A673 (cell line): ENCODE measurements at regions not wholly inside any gene's neighbourhood (a gene's known extent, or its start where the extent isn't known, plus 50 kb on each side); places are given as distances from the start of the nearest gene placed in this dataset.

Experiments
- BruUV-seq: library from RNA; stranded (reverse); fragments of 400-500 nt; replicated peaks from 2 replicates; lab custom pipeline; 2021; lab: Mats Ljungman, UMichigan
- CTCF ChIA-PET: fragments of 300-600 bp; sonication (Branson Sonifier 250); formaldehyde crosslinking; loops from one replicate; lab custom pipeline; 2022; ENCODE audit warnings: antibody characterized with exemption; lab: Charles Lee
- POLR2A ChIA-PET: fragments of 300-600 bp; sonication (Branson Sonifier 250); formaldehyde crosslinking; loops from one replicate; lab custom pipeline; 2022; ENCODE audit warnings: antibody characterized with exemption; ENCODE audit not compliant: low non-redundant PET; lab: Charles Lee
- DNase-seq: peaks from one replicate; pipeline ENCODE4 v3.0.0-alpha.2; 2015; ENCODE audit warnings: low spot score
- H3K27ac ChIP-seq: fragments of 200-600 bp; sonication (generic); 2 replicates; pipeline ENCODE4 v1.5.1; 2016; ENCODE audit warnings: mixed run types, low read depth, mild to moderate bottlenecking, mixed read lengths, antibody characterized with exemption, low read length; ENCODE audit not compliant: poor library complexity, severe bottlenecking
- H3K27me3 ChIP-seq: fragments of 200-600 bp; sonication (generic); replicated peaks from 2 replicates; pipeline ENCODE4 v1.6.1; 2017; ENCODE audit warnings: mixed run types, low read depth, mild to moderate bottlenecking, mixed read lengths, antibody characterized with exemption, low read length; ENCODE audit not compliant: insufficient read depth, poor library complexity
- H3K36me3 ChIP-seq: fragments of 200-600 bp; sonication (generic); 2 replicates; pipeline ENCODE4 v1.6.1; 2016; ENCODE audit warnings: mixed run types, mild to moderate bottlenecking, mixed read lengths, antibody characterized with exemption, low read length; ENCODE audit not compliant: insufficient read depth, poor library complexity, severe bottlenecking
- H3K4me1 ChIP-seq: fragments of 200-600 bp; sonication (generic); 2 replicates; pipeline ENCODE4 v1.6.1; 2017; ENCODE audit warnings: mixed run types, mild to moderate bottlenecking, mixed read lengths, antibody characterized with exemption, low read length; ENCODE audit not compliant: insufficient read depth, poor library complexity, severe bottlenecking
- H3K4me3 ChIP-seq: fragments of 200-600 bp; sonication (generic); 2 replicates; pipeline ENCODE4 v1.5.1; 2016; ENCODE audit warnings: low read depth, mixed run types, mild to moderate bottlenecking, mixed read lengths, low read length; ENCODE audit not compliant: poor library complexity, severe bottlenecking
- H3K9me3 ChIP-seq: fragments of 200-600 bp; sonication (generic); 2 replicates; pipeline ENCODE4 v1.6.1; 2016; ENCODE audit warnings: mixed run types, low read depth, mild to moderate bottlenecking, mixed read lengths, antibody characterized with exemption, low read length; ENCODE audit not compliant: poor library complexity, severe bottlenecking
- CTCF ChIP-seq: fragments of 300-800, 200-600 bp; sonication (generic); conservative IDR thresholded peaks from 2 replicates; pipeline ENCODE4 v1.5.1; 2017; ENCODE audit warnings: low read depth, mild to moderate bottlenecking, antibody characterized with exemption, low read length, moderate library complexity, mixed read lengths
- EZH2 ChIP-seq: fragments of 200-600 bp; sonication (generic); IDR thresholded peaks from 2 replicates; pipeline ENCODE4 v1.6.1; 2017; ENCODE audit warnings: borderline replicate concordance, low read depth, mild to moderate bottlenecking, mixed read lengths, antibody characterized with exemption, low read length; ENCODE audit not compliant: poor library complexity, severe bottlenecking
- intact Hi-C: fragments of 100-400 bp; cut with micrococcal nuclease; formaldehyde crosslinking; loops from one replicate; pipeline ENCODE4 v1.10.0; 2022; ENCODE audit not compliant: unreplicated experiment

- TF ChIP-seq CTCF (peak; percentile 83), EZH2 (no peak)
- H3K27me3 ChIP-seq: no peaks in the 10 kb centered on the region
- BruUV-seq: no TSS peak
- peaks cover 20% of the 10 kb centered on the region for H3K9me3 ChIP-seq
- peak overlapping the region; percentile 82 for H3K27ac ChIP-seq
- intact Hi-C loops: loop anchor here (5.0 to 10.0 kb wide), 4 partner anchors 66 to 459 kb away; no protein-coding TSS in a partner anchor
- no peak overlapping the region for H3K4me3 ChIP-seq
- peaks cover 37% of the 10 kb centered on the region for H3K4me1 ChIP-seq
- CTCF ChIA-PET: interaction anchor here (0.9 kb wide), 1 partner anchor 367 kb away, joined by 4 read pairs; no protein-coding TSS in a partner anchor
- peak; percentile 94 for DNase-seq
- POLR2A ChIA-PET: interaction anchor here (0.6 kb wide), 1 partner anchor 136 kb away, joined by 3 read pairs; no protein-coding TSS in a partner anchor
- H3K36me3 ChIP-seq: peaks cover 8% of the 10 kb centered on the region
These were observed 204.3 kb downstream of the AEBP2 start for GRCh38 chr12:19643635-19644034.

- Histone ChIP-seq H3K27me3 (no peaks in the 10 kb centered on the region), H3K9me3 (peaks cover 20% of the 10 kb centered on the region), H3K27ac (peak overlapping the region; percentile 82), H3K4me1 (peaks cover 37% of the 10 kb centered on the region), H3K4me3 (no peak overlapping the region), H3K36me3 (peaks cover 8% of the 10 kb centered on the region)
- no peak for TF ChIP-seq EZH2
- TF ChIP-seq CTCF: no peak
- intact Hi-C loops: loop anchor here (5.0 to 10.0 kb wide), 4 partner anchors 67 to 460 kb away; no protein-coding TSS in a partner anchor
- no TSS peak for BruUV-seq
- POLR2A ChIA-PET: no interaction called here
- CTCF ChIA-PET: no interaction called here
- DNase-seq: no peak
These were observed 205.3 kb downstream of the AEBP2 start for GRCh38 chr12:19644571-19644970.

GRCh38 chr12:19645823-19646222, 206.5 kb downstream of the AEBP2 start:
- CTCF ChIA-PET: no interaction called here

More at GRCh38 chr12:19645823-19646222, 206.5 kb downstream of the AEBP2 start:
- peaks cover 20% of the 10 kb centered on the region for H3K9me3 ChIP-seq
- H3K4me1 ChIP-seq: peaks cover 29% of the 10 kb centered on the region
- TF ChIP-seq CTCF (no peak), EZH2 (no peak)
- no TSS peak for BruUV-seq
- DNase-seq: no peak
- H3K4me3 ChIP-seq: no peak overlapping the region
- H3K36me3 ChIP-seq: peaks cover 8% of the 10 kb centered on the region
- intact Hi-C loops: loop anchor here (10.0 kb wide), 2 partner anchors 201 to 461 kb away; no protein-coding TSS in a partner anchor
- H3K27ac ChIP-seq: no peak overlapping the region
- POLR2A ChIA-PET: no interaction called here
- H3K27me3 ChIP-seq: no peaks in the 10 kb centered on the region
